Gastrocnemius medialis (tissue), 4 donors: ENCODE measurements at regions not wholly inside any gene's neighbourhood (a gene's known extent, or its start where the extent isn't known, plus 50 kb on each side); places are given as distances from the start of the nearest gene placed in this dataset.

Experiments used
- ATAC-seq, 2 donors: fragments of 150-250 bp; one replicate each; pipeline ENCODE4 v1.9.1; 2016
- DNase-seq, 2 donors: peaks; one replicate each; pipeline ENCODE4 v3.0.0-alpha.2; 2019
- H3K27ac ChIP-seq, 4 donors: fragments of 200-600 bp; sonication (generic); 1 replicate in 1 of 4; 2 replicates in 3 of 4; pipeline ENCODE4 v1.5.1; 2016 to 2018; ENCODE audit warnings: mild to moderate bottlenecking in 2 of 4, moderate library complexity in 1 of 4
- H3K27me3 ChIP-seq, 3 donors: fragments of 200-600 bp; sonication (generic) in 2 of 3; 1 replicate in 1 of 3; 2 replicates in 2 of 3; pipeline versions ENCODE4 v1.5.1 to v1.6.0; 2016 to 2019; ENCODE audit warnings: mild to moderate bottlenecking in 1 of 3, moderate library complexity in 1 of 3
- H3K36me3 ChIP-seq, 2 donors: fragments of 200-600 bp; sonication (generic) in 1 of 2; one replicate each; pipeline ENCODE4 v1.5.1; 2017 to 2018
- H3K4me1 ChIP-seq, 2 donors: fragments of 200-600 bp; sonication (generic) in 1 of 2; one replicate each; pipeline ENCODE4 v1.5.1; 2016 to 2017; ENCODE audit warnings: mild to moderate bottlenecking in 2 of 2
- H3K4me3 ChIP-seq, 4 donors: fragments of 200-600 bp; sonication (generic) in 3 of 4; 1 replicate in 1 of 4; 2 replicates in 3 of 4; pipeline ENCODE4 v1.5.1; 2016 to 2019; ENCODE audit warnings: mild to moderate bottlenecking in 2 of 4
- H3K9me3 ChIP-seq, 3 donors: fragments of 200-600 bp; sonication (generic) in 2 of 3; 1 replicate in 1 of 3; 2 replicates in 2 of 3; pipeline ENCODE4 v1.5.1; 2016 to 2019
- POLR2A ChIP-seq, 2 donors: fragments of 450-650 bp; IDR thresholded peaks; one replicate each; pipeline ENCODE4 v1.6.1; 2017; ENCODE audit warnings: antibody characterized with exemption in 2 of 2, mild to moderate bottlenecking in 2 of 2, moderate library complexity in 2 of 2
- in situ Hi-C, 4 donors: fragments of 200-750 bp; cut with MboI; loops; one replicate each; pipeline versions ENCODE4 v1.15.0 to v1.8.0; 2017; ENCODE audit warnings: low sequenced_read_pairs in 4 of 4
- intact Hi-C: fragments of 100-400 bp; cut with DNase I; formaldehyde crosslinking; loops from one replicate; pipeline ENCODE4 v1.15.1; 2023; ENCODE audit warnings: low total_unique reads
- TF ChIP-seq, protein P1 (sequence below), 5 experiments: fragments of 450-650 bp in 3 of 5; fragments of 200-600 bp in 2 of 5; sonication (generic) in 2 of 5; IDR thresholded peaks in 4 of 5; conservative IDR thresholded peaks in 1 of 5; 1 replicate in 4 of 5; 2 replicates in 1 of 5; pipeline ENCODE4 v1.5.1; 2016 to 2019; ENCODE audit warnings: antibody characterized with exemption in 5 of 5, mild to moderate bottlenecking in 3 of 5, moderate library complexity in 3 of 5

DNA sequence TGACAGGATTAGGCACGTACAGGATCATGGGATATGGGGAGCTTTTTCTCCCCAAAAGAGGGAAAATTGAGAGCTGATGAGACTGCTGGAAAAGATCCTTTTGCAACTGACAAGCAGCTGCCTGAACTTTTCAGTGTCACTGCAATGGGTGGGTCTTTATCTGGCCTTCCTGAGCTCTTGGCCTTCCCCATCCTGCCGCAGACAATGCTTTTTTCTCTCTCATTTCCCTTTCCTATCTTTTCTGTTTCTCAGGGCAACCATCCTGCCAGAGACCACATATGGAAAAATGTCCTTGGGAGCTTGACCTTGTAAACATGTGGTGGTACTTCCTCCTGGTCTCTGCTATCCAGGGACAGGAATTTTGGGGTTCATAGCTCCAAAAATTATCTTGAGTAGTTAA, 75.8 kb downstream of the CALM1 start:
- in situ Hi-C loops = no loop called here
- Histone ChIP-seq H3K27me3 (no peaks in the 10 kb centered on the region), H3K36me3 (no peaks in the 10 kb centered on the region), H3K9me3 (peaks cover 0 to 5% (median 2%) of the 10 kb centered on the region in 3 donors), H3K27ac (no peak overlapping the region), H3K4me3 (no peak overlapping the region), H3K4me1 (no peaks in the 10 kb centered on the region)
- ATAC-seq (no peak), DNase-seq (no peak)
- TF ChIP-seq, protein P1, sequence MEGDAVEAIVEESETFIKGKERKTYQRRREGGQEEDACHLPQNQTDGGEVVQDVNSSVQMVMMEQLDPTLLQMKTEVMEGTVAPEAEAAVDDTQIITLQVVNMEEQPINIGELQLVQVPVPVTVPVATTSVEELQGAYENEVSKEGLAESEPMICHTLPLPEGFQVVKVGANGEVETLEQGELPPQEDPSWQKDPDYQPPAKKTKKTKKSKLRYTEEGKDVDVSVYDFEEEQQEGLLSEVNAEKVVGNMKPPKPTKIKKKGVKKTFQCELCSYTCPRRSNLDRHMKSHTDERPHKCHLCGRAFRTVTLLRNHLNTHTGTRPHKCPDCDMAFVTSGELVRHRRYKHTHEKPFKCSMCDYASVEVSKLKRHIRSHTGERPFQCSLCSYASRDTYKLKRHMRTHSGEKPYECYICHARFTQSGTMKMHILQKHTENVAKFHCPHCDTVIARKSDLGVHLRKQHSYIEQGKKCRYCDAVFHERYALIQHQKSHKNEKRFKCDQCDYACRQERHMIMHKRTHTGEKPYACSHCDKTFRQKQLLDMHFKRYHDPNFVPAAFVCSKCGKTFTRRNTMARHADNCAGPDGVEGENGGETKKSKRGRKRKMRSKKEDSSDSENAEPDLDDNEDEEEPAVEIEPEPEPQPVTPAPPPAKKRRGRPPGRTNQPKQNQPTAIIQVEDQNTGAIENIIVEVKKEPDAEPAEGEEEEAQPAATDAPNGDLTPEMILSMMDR (IDR thresholded peaks at IDR 0.05 in 4 of 5, conservative IDR thresholded peaks at IDR 0.05 in 1 of 5) = no peak
- TF ChIP-seq POLR2A (IDR thresholded peaks at IDR 0.05) = no peak
- intact Hi-C loops = no loop called here
